ENCODE measurements at regions not wholly inside any gene's neighbourhood (a gene's known extent, or its start where the extent isn't known, plus 50 kb on each side); places are given as distances from the start of the nearest gene placed in this dataset.

DNA sequence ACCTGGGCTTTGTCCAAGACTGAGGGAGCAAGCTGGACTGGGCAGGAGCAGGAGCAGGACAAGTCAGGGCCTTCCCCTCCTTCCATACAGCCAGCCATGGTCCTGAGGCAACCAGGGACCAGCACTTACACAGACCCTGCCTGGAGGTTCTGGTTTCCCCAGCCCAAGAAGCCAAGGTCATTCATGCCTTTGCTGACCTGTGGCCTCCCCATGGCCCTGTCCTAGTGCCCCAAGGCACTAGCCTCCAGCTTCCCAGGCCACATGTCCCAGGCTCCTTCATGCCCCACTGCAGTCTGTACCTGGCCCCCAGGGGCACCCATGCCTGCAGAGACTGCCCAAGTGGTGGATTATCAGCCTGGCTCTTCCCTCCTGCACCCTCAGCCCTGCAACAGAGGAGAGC, 243.9 kb downstream of the TOMM20 start:
- DNase-seq (ENCODE audit: low read depth, low spot score): no peak

DNA sequence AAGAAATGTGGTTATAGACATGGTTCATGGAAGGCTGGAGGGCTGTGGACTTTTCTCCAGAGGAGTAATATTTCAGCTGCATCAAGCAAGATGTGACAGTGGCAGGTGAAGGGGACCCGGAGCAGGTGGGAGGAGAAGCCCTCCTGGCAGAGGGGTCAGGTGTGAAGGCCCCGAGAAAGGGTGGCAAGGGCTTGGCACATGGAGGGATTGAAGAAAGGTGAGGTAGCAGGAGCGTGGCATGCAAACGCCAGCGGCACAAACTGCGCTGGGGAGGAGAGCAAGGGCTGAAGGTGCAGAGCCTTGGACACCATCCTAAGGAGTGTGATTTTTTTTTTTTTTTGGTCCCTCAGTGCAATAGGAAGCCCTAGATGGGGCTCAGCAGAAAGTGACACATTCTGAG, 244.6 kb downstream of the TOMM20 start:
- no peak for DNase-seq (ENCODE audit: low read depth, low spot score)

DNA sequence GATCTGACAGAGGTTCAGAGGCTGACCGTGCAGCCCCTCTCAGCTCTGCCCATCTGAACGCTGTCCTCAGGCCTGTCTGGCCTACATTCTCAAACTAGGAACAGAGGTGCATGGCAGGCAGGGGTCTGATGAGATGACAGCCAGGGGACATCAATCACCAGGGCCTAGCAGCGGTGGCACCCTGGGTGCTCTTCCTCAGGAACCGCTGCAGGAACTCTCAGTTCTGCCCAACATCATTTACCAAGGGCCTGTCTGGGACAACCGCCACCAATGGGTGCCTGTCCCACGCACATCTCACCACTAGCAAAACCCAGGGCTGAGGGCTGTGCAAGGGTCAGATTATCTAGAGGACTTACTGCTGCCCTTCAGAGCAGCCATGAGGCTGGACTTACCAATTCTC, 245.7 kb downstream of the TOMM20 start:
- DNase-seq (ENCODE audit: low read depth, low spot score): no peak

DNA sequence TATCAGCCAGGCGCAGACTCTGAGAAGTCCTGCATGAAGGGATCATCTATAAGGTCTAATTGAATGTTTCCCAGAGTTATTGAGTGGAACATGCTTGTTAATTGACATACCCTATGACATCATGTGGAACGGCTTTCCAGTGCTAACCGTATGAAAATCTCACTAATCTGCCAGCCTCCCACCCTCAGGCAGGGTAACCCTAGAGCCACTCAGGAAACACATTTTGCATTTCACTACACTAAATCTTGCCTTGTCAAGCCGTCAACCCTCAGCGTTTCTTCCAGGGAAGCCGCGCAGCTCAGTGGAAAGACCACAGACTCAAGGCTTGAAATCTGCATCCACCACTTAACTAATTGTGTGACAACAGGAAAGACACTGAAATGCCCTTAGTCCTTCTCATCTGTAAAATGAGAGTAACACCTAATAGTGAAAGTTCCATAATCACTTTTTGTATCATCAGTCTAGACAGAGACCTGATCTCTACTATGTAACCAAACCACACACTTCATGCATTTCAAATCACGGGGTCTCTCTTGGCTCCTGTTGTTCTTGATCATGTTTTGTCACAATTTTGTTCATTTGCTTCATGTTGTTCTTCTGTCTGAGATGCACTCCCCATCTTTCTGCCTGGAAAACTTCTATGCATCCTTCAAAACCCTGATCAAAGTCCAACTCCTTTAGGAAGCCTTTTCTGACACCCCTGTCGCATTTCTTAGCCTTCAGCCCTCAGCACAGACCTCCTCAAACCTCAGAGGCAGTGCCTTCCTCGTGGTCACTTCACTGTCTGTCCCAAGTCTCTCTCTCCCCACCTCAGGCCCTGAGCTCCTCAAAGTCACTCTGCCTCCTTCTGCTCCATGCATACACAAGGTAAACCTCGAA, 246.5 kb downstream of the TOMM20 start:
- no peak for DNase-seq (ENCODE audit: low read depth, low spot score)

DNA sequence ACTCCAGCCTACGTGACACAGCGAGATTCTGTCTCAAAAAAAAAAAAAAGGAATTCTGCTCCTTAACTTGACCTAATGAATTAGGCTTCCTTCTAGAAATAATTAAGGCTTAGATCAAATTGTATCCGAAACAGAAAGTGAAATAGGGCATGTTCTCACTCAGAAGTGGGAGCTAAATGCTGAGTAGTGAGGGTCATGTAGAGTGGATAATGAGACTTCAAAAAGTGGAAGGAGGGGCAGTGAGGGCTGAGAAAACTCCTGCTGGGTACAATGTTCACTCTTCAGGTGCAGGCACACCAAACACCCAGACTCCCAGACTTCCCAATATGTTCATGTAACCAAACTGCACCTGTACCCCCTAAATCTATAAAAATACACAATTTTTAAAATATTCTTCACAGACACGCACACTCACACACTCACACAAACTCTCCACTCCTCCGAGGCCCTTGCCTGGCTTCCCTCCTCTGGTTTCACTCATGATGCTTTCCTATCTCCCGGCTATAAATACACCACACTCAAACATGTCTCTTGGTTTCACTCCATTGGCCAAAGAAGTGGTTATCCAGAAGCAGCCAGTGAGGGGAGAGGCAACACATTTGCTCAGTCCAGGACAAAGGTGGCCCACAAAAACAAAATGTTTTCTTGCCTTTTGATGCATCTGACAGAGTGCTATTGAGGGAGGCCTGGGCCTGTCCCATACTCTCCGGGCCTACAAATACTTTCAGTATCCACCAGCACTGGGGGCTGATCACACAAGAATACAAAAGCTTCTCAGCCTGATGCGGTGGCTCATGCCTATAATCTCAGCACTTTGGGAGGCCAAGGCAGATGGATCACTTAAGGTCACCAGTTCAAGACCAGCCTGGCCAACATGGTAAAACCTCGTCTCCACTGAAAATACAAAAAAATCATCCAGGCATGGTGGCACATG, 249.2 kb downstream of the TOMM20 start:
- DNase-seq (ENCODE audit: low read depth, low spot score): no peak

DNA sequence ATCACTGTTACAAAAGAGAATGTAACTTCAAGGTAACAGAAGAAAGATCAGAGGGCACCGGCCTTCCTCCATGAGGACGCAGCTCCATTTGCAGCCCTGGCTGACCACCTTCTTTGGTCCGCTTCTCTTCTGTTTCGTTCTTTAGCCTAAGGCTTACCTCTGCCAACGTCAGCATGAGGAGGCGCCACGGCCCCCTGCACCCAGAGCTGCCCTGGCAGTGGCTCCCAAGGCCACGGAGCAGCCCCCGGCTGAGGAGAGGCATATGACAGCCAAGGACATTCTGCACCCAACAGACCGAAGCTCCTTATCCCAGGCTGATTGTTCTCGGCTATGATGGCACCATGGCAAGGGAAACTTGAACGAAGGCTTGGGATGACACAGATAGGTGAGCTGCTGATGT, 250.3 kb downstream of the TOMM20 start:
- DNase-seq (ENCODE audit: low read depth, low spot score): no peak

DNA sequence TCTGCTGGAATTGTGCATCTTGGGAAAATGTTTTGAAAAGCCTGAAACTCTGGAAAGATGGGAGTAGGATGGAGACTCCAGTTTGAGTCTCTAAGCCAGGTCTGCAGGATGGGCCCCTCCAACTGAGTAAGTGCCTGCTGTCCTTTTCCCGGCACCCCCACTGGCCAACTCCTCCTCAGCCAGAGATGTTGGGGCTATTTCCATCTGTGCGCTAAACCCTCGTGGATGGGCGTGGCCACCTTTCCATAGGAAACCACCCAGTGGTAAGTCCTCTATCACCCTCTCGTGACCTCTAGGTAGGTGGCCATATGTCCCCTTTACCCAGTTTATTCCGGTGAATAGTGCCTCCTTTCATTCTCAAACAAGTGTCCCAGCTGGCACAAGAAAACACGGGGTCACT, 250.9 kb downstream of the TOMM20 start:
- no peak for DNase-seq (ENCODE audit: low read depth, low spot score)

DNA sequence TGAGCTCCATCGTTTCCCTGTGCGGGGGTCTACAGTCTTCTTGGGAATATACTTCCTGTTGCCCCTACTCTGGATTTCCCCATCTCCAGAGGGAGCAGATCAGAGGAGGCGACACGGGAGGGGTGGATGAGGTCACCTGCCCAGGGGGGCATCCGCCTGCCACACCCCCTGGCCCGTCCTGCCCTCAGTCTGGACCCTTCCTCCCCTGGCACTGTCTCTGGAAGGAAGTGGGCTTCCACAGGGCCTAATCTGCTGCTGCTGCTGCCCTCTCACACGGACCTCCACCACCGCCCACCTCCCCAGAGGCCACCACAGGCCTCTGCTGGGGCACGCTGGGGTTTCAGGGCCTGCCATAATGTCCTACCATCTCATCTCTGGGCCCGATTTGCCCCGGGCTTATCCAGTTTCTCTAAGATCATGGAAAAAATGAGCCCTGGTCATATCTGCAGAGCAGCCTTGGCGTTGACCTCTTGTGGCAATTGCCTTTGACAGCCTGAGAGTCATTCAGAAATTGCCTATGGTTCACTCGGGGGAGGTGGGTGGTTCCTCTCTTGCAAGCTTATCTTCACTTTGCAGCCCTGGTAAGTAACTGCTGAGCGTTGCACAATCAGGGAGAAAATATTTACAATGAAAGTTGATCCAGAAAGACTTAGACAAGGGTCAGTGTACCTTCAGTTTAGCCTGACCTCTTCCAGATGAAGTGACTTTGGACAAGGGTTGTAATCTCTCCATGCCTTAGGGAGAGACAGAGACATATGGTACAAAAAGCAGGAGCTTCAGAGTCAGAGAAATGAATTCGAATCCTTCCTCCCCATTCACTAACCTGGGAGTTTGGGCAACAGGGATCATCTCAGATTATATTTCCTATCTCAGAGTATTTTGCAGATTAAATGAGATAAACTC, 252.4 kb downstream of the TOMM20 start:
- no peak for DNase-seq (ENCODE audit: low read depth, low spot score)

DNA sequence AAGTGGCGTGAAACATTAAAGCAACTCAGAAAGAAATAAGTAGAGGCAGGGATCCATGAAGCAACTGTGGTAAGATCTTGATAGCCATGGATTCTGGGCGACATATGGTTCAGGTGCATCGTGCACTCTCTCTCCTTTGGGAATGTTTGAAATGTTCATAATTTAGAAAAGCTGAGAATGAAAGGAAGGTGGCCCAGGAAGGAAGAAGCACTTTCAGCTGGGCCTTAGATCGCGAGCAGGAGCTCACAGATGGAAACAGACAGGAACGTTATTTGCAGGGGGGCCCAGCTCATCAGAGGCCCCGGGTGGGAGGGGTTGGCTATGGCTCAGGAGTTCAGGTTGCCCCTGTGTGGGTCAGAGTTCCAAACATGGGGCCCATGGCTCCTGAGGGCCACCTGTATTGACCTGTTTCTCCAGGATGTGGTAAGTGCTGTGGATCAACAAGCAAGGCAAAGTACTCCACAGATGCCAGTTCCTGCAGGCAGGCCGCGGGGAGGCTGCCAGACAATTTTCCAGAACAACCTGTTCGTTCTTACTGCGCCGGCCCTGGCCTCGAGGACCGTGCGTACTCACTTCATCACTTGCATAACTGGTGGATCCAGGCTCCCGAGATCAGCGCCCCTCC, 253.2 kb downstream of the TOMM20 start:
- DNase-seq (ENCODE audit: low read depth, low spot score): no peak

DNA sequence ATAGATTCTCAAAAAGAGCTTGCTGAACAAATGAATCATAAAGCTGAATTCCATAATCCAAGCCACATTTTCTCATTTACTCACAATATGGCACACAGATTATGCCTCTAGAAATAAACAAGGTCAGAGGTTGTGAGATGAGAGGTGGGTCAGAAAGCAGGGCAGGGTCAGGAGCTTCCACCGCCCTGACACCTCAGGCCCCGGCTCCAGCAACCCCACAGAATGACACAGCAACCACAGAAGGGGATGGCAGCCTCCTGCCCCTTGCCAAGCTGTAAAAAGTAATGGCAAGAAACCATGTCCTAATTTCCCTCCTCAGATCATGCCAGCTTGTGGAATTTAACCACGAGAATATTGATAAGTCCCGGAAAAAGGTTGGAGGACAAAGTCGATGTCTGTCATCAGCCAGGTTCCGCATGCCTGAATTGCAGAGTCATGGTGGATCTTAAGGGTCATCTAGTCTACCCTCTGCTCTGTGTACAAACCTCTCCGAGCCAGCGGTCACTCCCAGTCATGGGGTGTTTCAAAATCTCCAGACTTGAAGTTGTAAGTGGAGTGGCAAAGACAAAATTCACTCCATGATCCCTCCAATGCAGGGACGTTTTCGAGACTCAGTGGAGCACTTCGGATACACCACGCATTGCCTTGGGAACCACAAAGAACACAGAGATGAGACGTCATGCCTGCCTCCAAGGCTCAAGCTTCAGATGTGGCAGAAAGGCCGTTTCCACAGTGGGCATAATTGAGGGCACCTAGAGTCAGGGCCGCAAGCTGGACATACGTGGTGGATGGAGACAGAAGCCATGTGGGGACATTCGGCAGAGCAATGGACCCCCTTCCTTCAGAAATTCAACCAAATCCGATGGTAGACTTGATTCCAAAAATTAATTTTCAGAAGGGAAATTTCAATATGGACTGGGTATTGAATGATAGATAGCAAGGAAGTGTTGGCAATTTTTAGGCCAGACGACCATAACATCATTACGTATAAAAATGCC, 254.0 kb downstream of the TOMM20 start:
- DNase-seq (ENCODE audit: low read depth, low spot score): no peak

DNA sequence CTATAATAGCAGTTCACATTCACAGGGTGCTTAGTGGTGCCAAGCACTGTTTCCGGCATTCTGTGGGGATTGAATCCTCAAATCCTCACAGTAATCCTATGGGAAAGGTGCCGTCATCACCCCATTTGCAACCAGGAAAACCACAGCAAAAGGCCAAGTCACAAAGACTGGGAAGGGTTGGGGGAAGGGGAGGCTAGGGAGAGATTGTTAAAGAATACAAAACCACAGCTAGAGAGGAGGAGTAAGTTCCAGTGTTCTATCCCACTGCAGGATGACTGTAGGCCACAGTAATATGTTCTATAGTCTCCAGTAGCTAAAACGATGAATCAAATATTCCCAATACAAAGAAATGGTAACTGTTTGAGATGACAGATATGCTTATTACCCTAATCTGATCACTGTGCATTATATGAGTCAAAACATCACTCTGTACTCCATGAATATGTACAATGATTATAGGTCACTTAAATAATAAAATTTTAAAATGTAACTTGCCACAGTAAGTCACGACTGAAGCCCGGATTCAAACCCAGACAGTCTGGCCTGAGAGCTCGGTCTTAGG, 256.8 kb downstream of the TOMM20 start:
- no peak for DNase-seq (ENCODE audit: low read depth, low spot score)

DNA sequence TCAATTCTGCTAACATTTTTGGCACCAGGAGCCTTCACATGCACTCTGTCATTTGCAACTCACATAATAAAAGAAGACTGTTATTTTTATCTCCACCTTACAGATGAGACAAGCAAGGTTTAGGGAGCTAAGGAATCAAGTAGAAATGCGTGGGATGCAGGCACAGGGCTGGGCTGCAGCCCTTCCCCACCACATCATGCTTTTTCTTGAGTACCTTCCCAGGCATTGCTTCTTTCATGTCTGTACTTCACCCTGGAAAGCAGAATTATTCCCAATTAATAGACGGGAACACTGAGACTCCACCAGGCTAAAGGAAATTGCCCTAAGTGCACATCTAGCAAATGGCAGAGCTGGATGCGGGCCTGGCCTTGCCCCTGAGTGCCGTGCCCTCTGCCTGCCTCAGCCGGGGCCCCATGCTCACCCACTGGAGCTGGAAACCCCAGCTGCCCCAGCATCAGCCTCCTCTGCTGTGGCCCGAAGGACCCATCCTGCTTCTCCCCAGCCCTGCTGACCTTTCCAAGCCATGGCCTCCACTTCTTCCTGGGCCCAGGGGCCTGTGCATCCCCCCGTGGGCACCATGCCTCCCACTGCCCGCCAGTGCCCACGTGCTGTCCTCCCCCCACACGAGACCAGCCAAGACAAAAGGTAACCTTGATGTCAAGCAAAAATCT, 257.5 kb downstream of the TOMM20 start:
- no peak for DNase-seq (ENCODE audit: low read depth, low spot score)

DNA sequence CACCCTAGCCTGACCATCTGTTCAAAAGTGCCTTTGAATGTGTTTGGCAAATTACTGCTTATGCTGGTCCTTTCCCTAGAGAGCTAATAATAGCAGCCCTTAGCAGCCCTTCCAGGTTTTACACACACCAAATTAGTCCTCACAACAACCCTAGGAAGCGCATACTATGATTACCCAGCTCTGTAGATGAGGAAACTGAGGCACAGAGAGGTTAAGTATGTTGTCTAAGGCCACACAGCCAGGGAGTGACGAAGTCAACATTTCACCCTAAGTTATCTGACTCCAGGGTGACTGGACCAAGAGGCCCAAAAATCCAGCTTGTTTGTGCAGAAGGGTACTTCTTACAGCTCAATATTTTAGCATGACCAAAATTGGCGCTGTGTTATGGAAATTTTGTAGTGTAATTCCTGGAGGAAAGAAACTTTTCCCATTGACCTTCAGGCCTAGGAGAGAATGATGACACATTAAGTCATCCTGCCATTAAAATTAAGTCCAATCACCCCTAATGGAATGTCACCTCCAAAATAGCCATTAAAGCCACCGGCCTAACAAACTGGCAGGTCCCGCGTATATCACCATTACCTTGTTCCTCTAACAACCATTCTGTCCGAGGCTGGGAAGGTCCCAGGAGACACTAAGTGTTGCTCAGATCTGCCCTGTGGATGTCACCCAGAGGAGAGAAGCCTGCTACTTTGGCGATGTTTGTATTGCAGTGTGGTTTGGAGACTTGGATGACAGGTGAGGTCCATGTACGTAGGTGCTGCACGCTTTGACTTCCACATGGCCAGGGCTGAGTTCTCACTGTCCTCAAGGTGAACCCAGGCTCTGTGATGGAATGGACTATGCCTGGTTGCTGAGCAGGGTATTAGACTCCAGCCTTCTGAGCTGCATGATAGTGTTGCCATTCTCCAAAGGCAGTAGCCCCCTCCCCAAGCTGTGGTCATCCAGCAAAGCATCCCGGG, 258.3 kb downstream of the TOMM20 start:
- DNase-seq (ENCODE audit: low read depth, low spot score): no peak

DNA sequence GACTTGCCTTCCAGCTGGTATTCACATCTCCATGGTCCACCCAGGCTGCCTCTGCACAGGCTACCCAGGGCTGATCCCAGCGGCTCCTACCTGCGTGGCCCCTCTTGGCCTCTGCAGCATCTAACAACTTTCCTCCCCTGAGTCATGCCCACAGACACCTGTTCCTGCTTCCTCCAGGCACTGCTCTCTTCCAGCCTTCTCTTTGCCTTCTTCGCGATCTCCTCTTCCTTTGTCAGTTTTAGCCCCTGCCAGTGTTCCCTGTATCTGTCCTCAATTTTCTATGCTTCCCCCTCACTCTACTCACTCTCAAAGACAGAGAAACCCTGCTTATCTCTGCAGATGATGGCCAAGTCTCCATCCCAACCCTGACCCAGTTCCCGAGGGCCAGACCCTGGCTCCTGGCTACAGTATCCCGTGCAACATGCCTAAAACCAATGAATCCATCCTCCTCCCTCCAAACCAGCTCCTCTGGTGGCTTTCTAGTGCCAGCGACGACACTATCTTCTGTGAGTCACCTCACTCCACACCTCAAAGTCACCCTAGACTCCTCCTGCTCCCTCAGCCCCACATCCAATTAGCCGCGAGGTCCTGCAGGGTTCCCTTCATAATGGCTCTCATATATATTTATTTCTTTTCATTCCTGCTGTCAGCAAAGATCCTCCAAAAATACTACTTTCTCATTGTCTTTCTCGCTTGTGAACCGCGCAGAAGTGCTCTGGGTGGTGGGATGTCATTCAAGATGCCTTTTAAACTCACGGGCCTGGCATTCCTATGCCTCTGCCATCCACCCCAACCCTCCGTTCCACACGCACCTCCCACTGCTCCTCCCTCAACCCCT, 259.2 kb downstream of the TOMM20 start:
- DNase-seq (ENCODE audit: low read depth, low spot score): no peak

DNA sequence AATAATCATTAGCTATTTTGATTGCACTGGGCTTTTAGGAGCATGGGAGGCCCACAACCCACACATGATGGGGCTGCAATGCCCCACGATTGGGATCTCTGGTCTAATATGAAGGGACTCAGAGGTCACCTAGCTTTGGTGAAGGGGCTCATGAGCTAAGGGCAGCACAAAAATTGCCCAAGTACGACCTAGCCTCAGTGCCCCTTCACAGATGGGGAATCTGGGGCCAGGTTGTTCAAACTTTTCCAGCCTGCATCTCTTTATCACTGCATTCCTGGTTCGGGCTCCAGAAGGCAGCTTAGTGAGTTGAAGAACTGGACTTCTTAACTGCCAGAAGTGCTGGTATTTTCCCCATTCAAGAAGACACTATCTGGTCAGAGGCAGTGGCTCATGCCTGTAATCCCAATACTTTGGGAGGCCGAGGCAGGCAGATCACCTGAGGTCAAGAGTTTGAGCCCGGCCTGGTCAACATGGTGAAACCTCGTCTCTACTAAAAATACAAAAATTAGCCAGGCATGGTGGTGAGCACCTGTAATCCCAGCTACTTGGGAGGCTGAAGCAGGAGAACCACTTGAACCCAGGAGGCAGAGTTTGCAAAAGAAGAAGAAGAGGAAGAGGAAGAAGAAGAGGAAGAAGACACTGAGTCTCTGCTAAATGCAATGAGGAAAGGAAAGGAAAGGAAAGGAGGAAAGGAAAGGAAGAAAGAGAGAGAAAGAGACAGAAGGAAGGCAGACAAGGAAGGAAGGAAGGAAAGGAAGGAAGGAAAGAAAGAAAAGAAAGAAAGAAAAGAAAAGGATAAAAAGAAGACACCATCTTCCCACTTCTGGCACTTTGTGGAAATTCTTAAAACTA, 258.5 kb upstream of the IRF2BP2 start:
- no peak for DNase-seq (ENCODE audit: low read depth, low spot score)

Data from activated CD4-positive, CD25-positive, alpha-beta regulatory T cell treated with anti-CD3 and anti-CD28 coated beads, Interleukin-2, amount 50 U/mL, for 16 hours (primary cell).